Osteoblast (primary cell): ENCODE measurements at regions not wholly inside any gene's neighbourhood (a gene's known extent, or its start where the extent isn't known, plus 50 kb on each side); places are given as distances from the start of the nearest gene placed in this dataset.

Experiments
- DNase-seq: peaks from one replicate; pipeline ENCODE4 v3.0.0; 2011; ENCODE audit warnings: low spot score, mixed read lengths; ENCODE audit not compliant: insufficient read length; ENCODE audit errors: missing footprints
- H2AFZ ChIP-seq: 2 replicates; pipeline ENCODE4 v1.6.0; 2011; ENCODE audit warnings: mild to moderate bottlenecking, low read length
- H3K27ac ChIP-seq: 2 replicates; pipeline ENCODE4 v1.5.1; 2011; ENCODE audit warnings: mild to moderate bottlenecking, low read depth, low read length, moderate library complexity
- H3K27me3 ChIP-seq: 2 replicates; pipeline ENCODE4 v1.6.0; 2012; ENCODE audit warnings: mild to moderate bottlenecking, control low read depth, inconsistent platforms, low read length, moderate library complexity; ENCODE audit not compliant: insufficient read depth
- H3K36me3 ChIP-seq: 2 replicates; pipeline ENCODE4 v1.5.1; 2011; ENCODE audit warnings: mild to moderate bottlenecking, low read length, control low read depth, moderate library complexity; ENCODE audit not compliant: insufficient read depth
- H3K4me1 ChIP-seq: 2 replicates; pipeline ENCODE4 v1.5.1; 2011; ENCODE audit warnings: mild to moderate bottlenecking, low read length, control low read depth, moderate library complexity; ENCODE audit not compliant: insufficient read depth
- H3K4me2 ChIP-seq: 2 replicates; pipeline ENCODE4 v1.6.0; 2011; ENCODE audit warnings: mild to moderate bottlenecking, low read length; ENCODE audit not compliant: insufficient read depth
- H3K4me3 ChIP-seq: fragments of 200-600 bp; sonication (generic); 3 replicates; pipeline ENCODE4 v1.5.1; 2012; ENCODE audit warnings: mild to moderate bottlenecking, low read length, inconsistent platforms; ENCODE audit not compliant: insufficient read depth
- H3K79me2 ChIP-seq: 2 replicates; pipeline ENCODE4 v1.6.0; 2012; ENCODE audit warnings: mild to moderate bottlenecking, low read length, control low read depth, inconsistent platforms; ENCODE audit not compliant: insufficient read depth
- H3K9me3 ChIP-seq: 2 replicates; pipeline ENCODE4 v1.5.1; 2011; ENCODE audit warnings: low read depth, low read length, control low read depth
- H4K20me1 ChIP-seq: 2 replicates; pipeline ENCODE4 v1.6.0; 2012; ENCODE audit warnings: mild to moderate bottlenecking, low read length, control low read depth; ENCODE audit not compliant: insufficient read depth
- CTCF ChIP-seq: IDR thresholded peaks from 2 replicates; pipeline ENCODE4 v1.5.1; 2011; ENCODE audit warnings: mild to moderate bottlenecking, low read depth, low read length, moderate library complexity; ENCODE audit errors: extremely low read depth

- Histone ChIP-seq H3K9me3 (no peaks in the 10 kb centered on the region), H3K79me2 (no peaks in the 10 kb centered on the region), H3K4me1 (no peaks in the 10 kb centered on the region), H3K36me3 (no peaks in the 10 kb centered on the region), H3K4me3 (no peak overlapping the region), H4K20me1 (no peaks in the 10 kb centered on the region), H3K27ac (no peak overlapping the region), H3K4me2 (no peak overlapping the region), H3K27me3 (peaks cover 6% of the 10 kb centered on the region), H2AFZ (no peak overlapping the region)
- TF ChIP-seq CTCF, result no peak
- no peak for DNase-seq
Measured at GRCh38 chr4:71081192-71081591, 87.7 kb downstream of the DCK start.

GRCh38 chr4:71093745-71094144, 100.3 kb downstream of the DCK start:
- no peaks in the 10 kb centered on the region for H3K9me3 ChIP-seq
- no peaks in the 10 kb centered on the region for H3K27me3 ChIP-seq
- H4K20me1 ChIP-seq, result no peaks in the 10 kb centered on the region
- H2AFZ ChIP-seq, result peak overlapping the region; percentile 55
- no peak for DNase-seq
- no peaks in the 10 kb centered on the region for H3K79me2 ChIP-seq
- H3K4me2 ChIP-seq, result no peak overlapping the region
- H3K4me1 ChIP-seq, result peaks cover 2% of the 10 kb centered on the region
- no peak overlapping the region for H3K4me3 ChIP-seq
- H3K27ac ChIP-seq, result no peak overlapping the region
- TF ChIP-seq CTCF, result no peak
- no peaks in the 10 kb centered on the region for H3K36me3 ChIP-seq

- Histone ChIP-seq H3K27ac (no peak overlapping the region), H3K36me3 (no peaks in the 10 kb centered on the region), H3K4me2 (no peak overlapping the region), H3K79me2 (no peaks in the 10 kb centered on the region), H3K27me3 (no peaks in the 10 kb centered on the region), H4K20me1 (no peaks in the 10 kb centered on the region), H3K9me3 (no peaks in the 10 kb centered on the region), H2AFZ (peak overlapping the region; percentile 55), H3K4me1 (peaks cover 2% of the 10 kb centered on the region), H3K4me3 (no peak overlapping the region)
- TF ChIP-seq CTCF, result no peak
- DNase-seq, result no peak
Measured at GRCh38 chr4:71094201-71094600, 100.8 kb downstream of the DCK start.

GRCh38 chr4:71095141-71095540, 101.7 kb downstream of the DCK start:
- peak overlapping the region; percentile 90 for H2AFZ ChIP-seq
- no peaks in the 10 kb centered on the region for H3K79me2 ChIP-seq

More at GRCh38 chr4:71095141-71095540, 101.7 kb downstream of the DCK start:
- Histone ChIP-seq H3K4me3 (no peak overlapping the region), H3K4me1 (peaks cover 2% of the 10 kb centered on the region), H4K20me1 (no peaks in the 10 kb centered on the region), H3K27me3 (no peaks in the 10 kb centered on the region), H3K4me2 (peak overlapping the region; percentile 69), H3K27ac (no peak overlapping the region), H3K36me3 (no peaks in the 10 kb centered on the region), H3K9me3 (no peaks in the 10 kb centered on the region)
- no peak for TF ChIP-seq CTCF
- DNase-seq, result no peak
